GM04503 (cell line): ENCODE measurements at regions not wholly inside any gene's neighbourhood (a gene's known extent, or its start where the extent isn't known, plus 50 kb on each side); places are given as distances from the start of the nearest gene placed in this dataset.

Experiments
- DNase-seq: peaks from one replicate; pipeline ENCODE4 v3.0.0-alpha.2; 2012; ENCODE audit warnings: low read depth

- DNase-seq, result no peak
These were observed 81.5 kb downstream of the PJA1 start for GRCh38 chrX:69083801-69084200.

- DNase-seq, result no peak
These were observed 81.9 kb downstream of the PJA1 start for GRCh38 chrX:69083361-69083760.

- DNase-seq, result no peak
These were observed 82.5 kb downstream of the PJA1 start for GRCh38 chrX:69082753-69083150.

GRCh38 chrX:69082055-69082752 is 83.0 kb downstream of the PJA1 start:
- DNase-seq, result no peak

- DNase-seq, result no peak
These were observed 84.3 kb downstream of the PJA1 start for GRCh38 chrX:69080855-69081465.

- no peak for DNase-seq
These were observed 86.0 kb downstream of the PJA1 start for GRCh38 chrX:69079268-69079667.

GRCh38 chrX:69077895-69078455 is 87.3 kb downstream of the PJA1 start:
- DNase-seq, result no peak

GRCh38 chrX:69076088-69076487 is 89.2 kb downstream of the PJA1 start:
- no peak for DNase-seq

DNA sequence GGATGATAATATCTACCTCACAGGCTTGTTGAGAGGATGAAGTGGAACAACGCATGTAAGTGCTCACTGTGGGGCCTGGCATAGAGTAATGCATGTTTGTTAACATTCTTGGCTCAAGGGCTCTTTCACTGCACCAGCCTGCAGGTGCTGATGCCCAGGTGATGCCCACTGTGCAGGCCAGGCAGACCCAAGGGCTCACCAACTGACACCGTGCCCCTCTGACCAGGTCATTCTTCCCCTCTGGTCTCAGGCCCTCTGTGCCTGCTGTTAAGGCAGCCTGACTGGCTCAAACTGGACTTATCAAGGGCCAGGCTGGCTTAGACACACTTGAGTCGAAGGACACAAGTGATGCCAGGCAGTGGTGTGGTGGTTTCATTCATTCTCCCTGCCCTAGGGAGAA is 90.5 kb downstream of the PJA1 start:
- no peak for DNase-seq

DNA sequence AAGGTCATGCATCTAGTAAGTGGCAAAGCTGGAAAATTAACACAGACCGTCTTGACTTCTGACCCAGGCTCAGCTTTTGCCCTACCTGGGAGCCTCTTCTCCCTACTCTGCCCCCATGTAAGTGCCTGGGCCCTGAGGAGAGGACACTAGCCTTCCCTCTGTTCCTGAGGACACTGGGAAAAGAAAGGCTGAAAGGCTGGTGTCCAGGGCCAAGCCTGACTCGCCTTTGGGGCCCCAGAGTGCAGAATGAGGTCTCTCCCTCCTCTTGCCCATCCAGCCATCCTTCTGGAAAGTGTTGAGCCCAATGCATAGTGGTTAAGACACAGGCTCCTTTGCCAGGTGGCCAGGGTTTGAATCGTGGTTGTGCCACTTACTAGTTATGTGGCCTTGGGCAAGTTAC is 91.5 kb downstream of the PJA1 start:
- DNase-seq, result no peak

DNA sequence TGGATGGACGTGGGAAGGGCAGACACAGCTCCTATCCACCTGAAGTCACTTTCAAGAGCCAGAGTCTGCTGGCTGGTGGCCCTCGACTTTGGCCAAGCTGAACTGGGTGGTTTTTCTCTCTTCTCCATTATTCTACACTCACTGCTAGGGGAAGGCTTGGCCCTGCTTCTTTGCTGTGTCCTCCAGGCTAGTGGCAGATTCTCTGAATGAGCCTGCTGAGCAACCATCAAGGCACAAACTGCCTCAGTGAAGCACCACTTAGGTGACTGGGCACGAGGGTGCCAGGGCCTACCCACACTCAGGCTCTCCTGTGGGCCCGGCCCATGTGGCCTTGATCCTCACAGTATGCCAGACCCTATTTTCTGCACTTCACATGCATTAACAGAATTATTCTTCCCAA is 92.0 kb downstream of the PJA1 start:
- DNase-seq, result no peak

GRCh38 chrX:69072486-69073006 is 92.7 kb downstream of the PJA1 start:
- DNase-seq, result no peak

- DNase-seq, result no peak
These were observed 94.2 kb downstream of the PJA1 start for GRCh38 chrX:69070949-69071650.

- DNase-seq, result no peak
These were observed 95.4 kb downstream of the PJA1 start for GRCh38 chrX:69069876-69070275.

DNA sequence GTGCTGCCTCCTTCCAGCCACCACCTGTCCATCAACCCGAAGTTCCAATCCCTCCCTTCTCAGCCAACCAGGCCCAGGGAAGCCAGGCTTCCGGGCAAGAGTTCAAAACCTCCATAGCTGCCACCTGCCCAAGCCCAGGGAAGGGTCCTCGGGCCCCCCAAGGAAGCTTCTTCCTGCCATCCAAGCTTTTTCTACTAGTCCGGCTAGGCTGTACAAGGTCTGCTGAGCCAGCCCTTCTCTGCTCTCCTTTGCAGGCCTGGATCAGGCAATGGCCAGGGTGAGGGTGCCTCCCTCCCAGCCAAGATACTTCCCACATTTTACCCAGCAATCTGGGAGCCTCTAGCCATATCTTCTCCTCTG is 96.2 kb downstream of the PJA1 start:
- no peak for DNase-seq

- no peak for DNase-seq
These were observed 96.8 kb downstream of the PJA1 start for GRCh38 chrX:69068301-69069085.

GRCh38 chrX:69067841-69068240 is 97.4 kb downstream of the PJA1 start:
- DNase-seq, result no peak

DNA sequence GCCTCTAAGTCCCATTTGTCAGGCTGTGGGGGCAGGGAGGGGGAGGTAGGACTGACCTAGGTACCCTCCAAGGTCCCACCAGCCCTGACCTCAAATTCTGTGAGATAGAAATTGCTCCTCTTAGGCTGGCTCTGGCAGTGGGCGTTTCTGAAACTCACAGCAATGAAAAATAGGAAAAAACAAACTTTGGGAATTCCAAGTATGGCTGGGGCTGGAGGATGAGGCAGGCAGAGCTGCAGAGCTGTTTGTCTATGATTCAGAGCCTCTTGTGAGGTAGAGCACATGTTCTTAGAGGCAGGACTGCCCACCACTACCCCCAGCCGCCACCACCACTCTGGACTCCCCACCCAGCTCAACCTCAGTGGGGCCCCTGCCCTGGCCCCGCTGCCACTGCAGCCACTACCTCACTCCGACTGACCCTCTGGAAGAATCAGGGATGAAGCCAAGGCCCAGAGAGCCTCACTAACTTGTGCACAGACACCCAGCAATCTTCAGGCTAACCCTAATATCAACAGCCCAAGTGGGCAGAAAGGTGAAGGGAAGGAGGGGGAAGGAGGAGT is 98.2 kb downstream of the PJA1 start:
- DNase-seq, result no peak

GRCh38 chrX:69066021-69066757 is 99.1 kb downstream of the PJA1 start:
- no peak for DNase-seq

GRCh38 chrX:69065451-69065850 is 99.8 kb downstream of the PJA1 start:
- DNase-seq, result no peak

- DNase-seq, result no peak
These were observed 101.8 kb downstream of the PJA1 start for GRCh38 chrX:69063486-69063885.
